ENCODE measurements at regions not wholly inside any gene's neighbourhood (a gene's known extent, or its start where the extent isn't known, plus 50 kb on each side); places are given as distances from the start of the nearest gene placed in this dataset.

DNA sequence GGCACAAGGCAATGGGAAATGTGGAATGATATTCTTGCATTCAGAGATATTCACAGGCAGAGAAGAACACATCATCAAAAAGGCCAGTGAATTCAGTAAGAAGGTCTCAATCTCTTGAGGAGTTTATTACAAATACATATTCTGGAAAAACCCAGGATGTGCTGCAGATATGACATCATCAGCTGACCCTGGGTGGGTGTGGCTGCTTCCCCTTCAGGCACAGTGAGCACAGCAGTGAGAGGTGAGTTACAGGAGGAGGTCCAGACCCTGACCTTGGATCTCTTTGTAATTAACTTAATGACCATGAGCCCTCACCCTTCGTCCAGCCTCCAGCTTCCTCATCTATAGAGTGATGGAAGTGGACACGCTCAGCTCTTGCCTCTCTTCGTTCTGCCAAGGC, 147.5 kb upstream of the SYNDIG1 start:
- Histone ChIP-seq H3K79me2 (ENCODE audit: insufficient read depth, low read length) (no peaks in the 10 kb centered on the region), H3K4me3 (ENCODE audit: insufficient read depth, low read depth, low read length) (no peak overlapping the region), H3K27ac (ENCODE audit: low read depth, low read length) (no peak overlapping the region), H3K4me2 (ENCODE audit: low read length) (no peak overlapping the region), H4K20me1 (ENCODE audit: insufficient read depth, low read length) (no peaks in the 10 kb centered on the region), H3K4me1 (ENCODE audit: insufficient read depth, low read length) (no peaks in the 10 kb centered on the region), H3K9ac (ENCODE audit: low read length) (no peak overlapping the region), H2AFZ (ENCODE audit: low read depth, low read length) (no peak overlapping the region), H3K9me3 (ENCODE audit: insufficient read depth, low read depth, low read length) (no peaks in the 10 kb centered on the region), H3K27me3 (ENCODE audit: insufficient read depth, low read length) (peaks cover 10% of the 10 kb centered on the region), H3K36me3 (ENCODE audit: insufficient read depth, low read length) (no peaks in the 10 kb centered on the region)
- peaks cover 28% of the 10 kb centered on the region for H3K27me3 Mint-ChIP-seq (ENCODE audit: low read depth, unreplicated experiment)
- H3K36me3 Mint-ChIP-seq (ENCODE audit: low read depth, unreplicated experiment) = no peaks in the 10 kb centered on the region
- H3K4me3 Mint-ChIP-seq (ENCODE audit: unreplicated experiment) = no peak overlapping the region
- peaks cover 7% of the 10 kb centered on the region for H3K4me1 Mint-ChIP-seq (ENCODE audit: low read depth, unreplicated experiment)
- no peak for DNase-seq (ENCODE audit: low read depth)
- no peak overlapping the region for H3K27ac Mint-ChIP-seq (ENCODE audit: unreplicated experiment)
- no peaks in the 10 kb centered on the region for H3K9me3 Mint-ChIP-seq (ENCODE audit: unreplicated experiment)
- no peak for FAIRE-seq
- TF ChIP-seq EZH2 (IDR thresholded peaks at IDR 0.05; ENCODE audit: insufficient read depth, low read length) = no peak
- TF ChIP-seq, protein P1, sequence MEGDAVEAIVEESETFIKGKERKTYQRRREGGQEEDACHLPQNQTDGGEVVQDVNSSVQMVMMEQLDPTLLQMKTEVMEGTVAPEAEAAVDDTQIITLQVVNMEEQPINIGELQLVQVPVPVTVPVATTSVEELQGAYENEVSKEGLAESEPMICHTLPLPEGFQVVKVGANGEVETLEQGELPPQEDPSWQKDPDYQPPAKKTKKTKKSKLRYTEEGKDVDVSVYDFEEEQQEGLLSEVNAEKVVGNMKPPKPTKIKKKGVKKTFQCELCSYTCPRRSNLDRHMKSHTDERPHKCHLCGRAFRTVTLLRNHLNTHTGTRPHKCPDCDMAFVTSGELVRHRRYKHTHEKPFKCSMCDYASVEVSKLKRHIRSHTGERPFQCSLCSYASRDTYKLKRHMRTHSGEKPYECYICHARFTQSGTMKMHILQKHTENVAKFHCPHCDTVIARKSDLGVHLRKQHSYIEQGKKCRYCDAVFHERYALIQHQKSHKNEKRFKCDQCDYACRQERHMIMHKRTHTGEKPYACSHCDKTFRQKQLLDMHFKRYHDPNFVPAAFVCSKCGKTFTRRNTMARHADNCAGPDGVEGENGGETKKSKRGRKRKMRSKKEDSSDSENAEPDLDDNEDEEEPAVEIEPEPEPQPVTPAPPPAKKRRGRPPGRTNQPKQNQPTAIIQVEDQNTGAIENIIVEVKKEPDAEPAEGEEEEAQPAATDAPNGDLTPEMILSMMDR (IDR thresholded peaks at IDR 0.05; ENCODE audit: insufficient read depth, low read depth, low read length) = no peak

DNA sequence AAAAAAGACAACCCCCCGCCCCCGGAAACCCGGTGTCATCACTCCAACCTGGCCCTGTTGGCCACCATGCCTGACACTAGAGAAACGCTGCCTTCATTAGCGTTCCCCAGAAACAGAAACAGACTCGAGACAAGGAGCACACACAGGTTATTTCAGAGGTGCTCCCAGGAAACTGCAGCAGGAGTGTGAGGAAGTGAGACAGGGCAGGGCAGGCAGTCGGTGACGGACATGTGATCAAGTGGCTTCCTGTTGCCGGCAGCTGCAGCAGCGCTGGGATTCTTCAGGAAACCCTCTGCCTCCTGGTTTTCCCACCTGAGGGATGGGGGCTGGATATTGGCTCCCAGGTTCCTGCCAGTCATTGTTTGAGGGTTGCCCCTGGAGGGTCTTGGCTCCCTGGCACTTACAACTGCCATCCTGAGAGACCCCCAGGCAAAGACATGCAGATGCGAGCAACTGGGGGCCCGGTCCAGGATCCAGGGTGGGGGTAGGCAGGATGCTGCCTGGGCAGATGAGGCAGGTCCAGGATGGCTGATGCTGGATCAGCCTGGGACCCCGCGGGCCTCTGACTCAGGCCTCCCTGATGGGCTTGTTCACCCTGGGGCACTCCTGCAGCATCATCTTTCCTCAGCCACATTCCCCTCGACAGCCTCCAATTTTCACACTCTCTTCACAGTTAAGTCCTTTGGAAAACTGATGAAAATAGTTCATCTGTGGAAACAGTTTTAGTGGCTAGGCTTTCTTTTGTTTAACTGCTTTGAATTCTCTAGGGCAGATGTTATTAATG, 150.7 kb upstream of the SYNDIG1 start:
- peaks cover 36% of the 10 kb centered on the region for H3K27me3 Mint-ChIP-seq (ENCODE audit: low read depth, unreplicated experiment)
- Histone ChIP-seq H3K9me3 (ENCODE audit: insufficient read depth, low read depth, low read length) (no peaks in the 10 kb centered on the region), H3K4me1 (ENCODE audit: insufficient read depth, low read length) (no peaks in the 10 kb centered on the region), H4K20me1 (ENCODE audit: insufficient read depth, low read length) (no peaks in the 10 kb centered on the region), H2AFZ (ENCODE audit: low read depth, low read length) (no peak overlapping the region), H3K4me2 (ENCODE audit: low read length) (no peak overlapping the region), H3K4me3 (ENCODE audit: insufficient read depth, low read depth, low read length) (no peak overlapping the region), H3K79me2 (ENCODE audit: insufficient read depth, low read length) (no peaks in the 10 kb centered on the region), H3K9ac (ENCODE audit: low read length) (no peak overlapping the region), H3K27me3 (ENCODE audit: insufficient read depth, low read length) (peaks cover 8% of the 10 kb centered on the region), H3K36me3 (ENCODE audit: insufficient read depth, low read length) (no peaks in the 10 kb centered on the region), H3K27ac (ENCODE audit: low read depth, low read length) (no peak overlapping the region)
- H3K4me3 Mint-ChIP-seq (ENCODE audit: unreplicated experiment) = no peak overlapping the region
- DNase-seq (ENCODE audit: low read depth) (no peak), FAIRE-seq (no peak)
- no peaks in the 10 kb centered on the region for H3K36me3 Mint-ChIP-seq (ENCODE audit: low read depth, unreplicated experiment)
- H3K4me1 Mint-ChIP-seq (ENCODE audit: low read depth, unreplicated experiment) = peaks cover 3% of the 10 kb centered on the region
- no peaks in the 10 kb centered on the region for H3K9me3 Mint-ChIP-seq (ENCODE audit: unreplicated experiment)
- no peak overlapping the region for H3K27ac Mint-ChIP-seq (ENCODE audit: unreplicated experiment)
- no peak for TF ChIP-seq EZH2 (IDR thresholded peaks at IDR 0.05; ENCODE audit: insufficient read depth, low read length)
- TF ChIP-seq, protein P1 (IDR thresholded peaks at IDR 0.05; ENCODE audit: insufficient read depth, low read depth, low read length) = no peak

DNA sequence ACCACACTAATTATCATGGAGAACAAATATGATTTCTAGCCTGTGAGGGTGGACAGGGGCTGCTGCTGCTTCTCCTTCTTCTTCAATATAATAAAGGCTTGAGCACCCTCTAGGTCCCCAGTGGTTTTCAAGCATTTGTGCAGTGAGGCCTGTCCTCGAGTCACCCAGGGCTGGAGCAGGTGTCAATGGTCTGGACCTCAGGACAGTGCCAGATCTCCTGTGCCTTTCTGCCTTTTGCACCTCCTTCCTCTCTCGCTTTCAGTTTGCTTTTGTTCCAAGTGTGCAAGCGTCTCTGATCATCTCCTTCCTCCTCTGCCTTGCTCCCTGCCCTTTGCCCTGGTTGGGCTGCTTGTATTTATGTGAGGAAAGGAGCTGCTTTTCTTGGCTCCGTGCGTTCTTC, 152.2 kb upstream of the SYNDIG1 start:
- FAIRE-seq (no peak), DNase-seq (ENCODE audit: low read depth) (no peak)
- H3K9ac ChIP-seq (ENCODE audit: low read length) = no peak overlapping the region
- Mint-ChIP-seq H3K27me3 (ENCODE audit: low read depth, unreplicated experiment) (peaks cover 33% of the 10 kb centered on the region), H3K4me1 (ENCODE audit: low read depth, unreplicated experiment) (peaks cover 7% of the 10 kb centered on the region), H3K4me3 (ENCODE audit: unreplicated experiment) (no peak overlapping the region), H3K36me3 (ENCODE audit: low read depth, unreplicated experiment) (no peaks in the 10 kb centered on the region), H3K9me3 (ENCODE audit: unreplicated experiment) (no peaks in the 10 kb centered on the region), H3K27ac (ENCODE audit: unreplicated experiment) (no peak overlapping the region)
- H3K27ac ChIP-seq (ENCODE audit: low read depth, low read length) = no peak overlapping the region
- peaks cover 8% of the 10 kb centered on the region for H3K27me3 ChIP-seq (ENCODE audit: insufficient read depth, low read length)
- H3K4me1 ChIP-seq (ENCODE audit: insufficient read depth, low read length) = no peaks in the 10 kb centered on the region
- H3K36me3 ChIP-seq (ENCODE audit: insufficient read depth, low read length) = no peaks in the 10 kb centered on the region
- no peak overlapping the region for H3K4me3 ChIP-seq (ENCODE audit: insufficient read depth, low read depth, low read length)
- TF ChIP-seq EZH2 (IDR thresholded peaks at IDR 0.05; ENCODE audit: insufficient read depth, low read length) = no peak
- TF ChIP-seq, protein P1 (IDR thresholded peaks at IDR 0.05; ENCODE audit: insufficient read depth, low read depth, low read length) = no peak
- no peaks in the 10 kb centered on the region for H3K79me2 ChIP-seq (ENCODE audit: insufficient read depth, low read length)
- no peaks in the 10 kb centered on the region for H4K20me1 ChIP-seq (ENCODE audit: insufficient read depth, low read length)
- H3K9me3 ChIP-seq (ENCODE audit: insufficient read depth, low read depth, low read length) = no peaks in the 10 kb centered on the region
- H2AFZ ChIP-seq (ENCODE audit: low read depth, low read length) = no peak overlapping the region
- no peak overlapping the region for H3K4me2 ChIP-seq (ENCODE audit: low read length)
